GM12874 (cell line): ENCODE measurements at regions not wholly inside any gene's neighbourhood (a gene's known extent, or its start where the extent isn't known, plus 50 kb on each side); places are given as distances from the start of the nearest gene placed in this dataset.

Experiments used
- TF ChIP-seq, protein P1 (sequence below): IDR thresholded peaks from 2 replicates; pipeline ENCODE4 v1.5.1; 2011; ENCODE audit warnings: low read depth, mild to moderate bottlenecking, control low read depth, low read length, moderate library complexity; ENCODE audit not compliant: insufficient read depth

DNA sequence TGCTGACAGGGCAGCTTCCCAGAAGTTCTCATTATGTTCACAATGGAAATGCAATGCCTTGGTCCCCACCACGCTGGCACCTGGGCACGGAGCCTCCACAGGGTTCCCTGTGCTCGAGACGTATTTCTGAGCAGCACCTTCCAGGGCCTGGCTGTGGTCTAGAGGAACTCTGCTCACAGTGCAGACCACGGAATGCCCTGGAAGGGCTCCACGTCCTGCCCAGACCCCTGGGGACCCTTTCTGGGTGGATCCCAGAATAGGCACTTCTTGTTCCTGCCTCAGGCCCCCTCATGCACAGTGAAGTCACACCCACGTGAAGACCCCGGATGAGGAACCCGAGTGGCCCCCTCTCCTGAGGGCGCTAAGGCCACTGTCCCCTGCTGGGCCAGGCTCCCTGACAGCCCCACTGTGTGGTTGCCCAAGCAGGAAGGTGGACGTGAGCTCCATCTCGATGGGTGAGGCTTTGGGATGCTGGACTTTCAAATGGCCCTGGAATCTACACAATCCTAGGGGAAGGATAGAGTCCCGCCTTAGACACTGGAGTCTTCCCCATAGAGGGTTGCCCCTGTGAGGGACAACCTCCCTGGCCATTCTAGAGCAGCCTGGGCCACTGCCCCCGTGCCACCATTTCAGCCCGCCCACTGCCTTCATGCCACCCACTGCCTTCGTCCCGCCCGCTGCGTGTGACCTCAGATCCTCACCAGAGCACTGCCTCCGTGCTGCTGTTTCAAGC, 1106.8 kb downstream of the BRD1 start:
- TF ChIP-seq, protein P1, sequence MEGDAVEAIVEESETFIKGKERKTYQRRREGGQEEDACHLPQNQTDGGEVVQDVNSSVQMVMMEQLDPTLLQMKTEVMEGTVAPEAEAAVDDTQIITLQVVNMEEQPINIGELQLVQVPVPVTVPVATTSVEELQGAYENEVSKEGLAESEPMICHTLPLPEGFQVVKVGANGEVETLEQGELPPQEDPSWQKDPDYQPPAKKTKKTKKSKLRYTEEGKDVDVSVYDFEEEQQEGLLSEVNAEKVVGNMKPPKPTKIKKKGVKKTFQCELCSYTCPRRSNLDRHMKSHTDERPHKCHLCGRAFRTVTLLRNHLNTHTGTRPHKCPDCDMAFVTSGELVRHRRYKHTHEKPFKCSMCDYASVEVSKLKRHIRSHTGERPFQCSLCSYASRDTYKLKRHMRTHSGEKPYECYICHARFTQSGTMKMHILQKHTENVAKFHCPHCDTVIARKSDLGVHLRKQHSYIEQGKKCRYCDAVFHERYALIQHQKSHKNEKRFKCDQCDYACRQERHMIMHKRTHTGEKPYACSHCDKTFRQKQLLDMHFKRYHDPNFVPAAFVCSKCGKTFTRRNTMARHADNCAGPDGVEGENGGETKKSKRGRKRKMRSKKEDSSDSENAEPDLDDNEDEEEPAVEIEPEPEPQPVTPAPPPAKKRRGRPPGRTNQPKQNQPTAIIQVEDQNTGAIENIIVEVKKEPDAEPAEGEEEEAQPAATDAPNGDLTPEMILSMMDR = no peak

DNA sequence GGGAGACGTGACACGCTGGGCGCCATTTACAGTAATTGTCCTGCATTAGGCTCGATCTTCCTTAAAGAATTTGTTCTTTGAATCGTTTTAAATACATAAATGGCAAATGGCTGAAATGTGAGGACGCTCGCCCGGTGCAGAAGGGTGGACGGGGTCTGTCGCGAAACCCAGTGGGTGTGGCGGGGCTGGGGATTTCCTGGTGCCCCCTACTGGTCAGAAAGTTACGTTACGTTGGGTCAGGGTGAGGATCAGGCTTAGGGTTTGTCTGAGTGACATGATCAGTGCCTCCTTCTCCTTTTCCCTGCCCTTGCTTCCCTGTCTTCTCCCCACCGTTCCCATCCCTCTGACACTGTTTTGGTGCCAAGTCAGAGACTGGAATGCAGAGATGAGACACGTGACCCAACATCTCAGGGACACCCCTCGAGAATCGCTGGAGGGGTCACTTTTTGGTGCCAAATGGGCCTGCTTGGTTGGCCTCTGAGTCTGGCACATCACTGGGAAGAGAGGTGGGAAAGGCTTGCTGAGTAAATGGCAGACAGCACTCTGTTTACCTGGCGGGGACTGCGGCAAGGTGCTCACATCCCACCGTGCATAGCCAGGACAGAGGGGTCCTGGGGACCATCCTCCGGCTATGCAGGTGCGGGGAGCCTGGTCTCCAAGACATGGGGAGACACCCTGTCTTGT, 1107.6 kb downstream of the BRD1 start:
- TF ChIP-seq, protein P1 = no peak

DNA sequence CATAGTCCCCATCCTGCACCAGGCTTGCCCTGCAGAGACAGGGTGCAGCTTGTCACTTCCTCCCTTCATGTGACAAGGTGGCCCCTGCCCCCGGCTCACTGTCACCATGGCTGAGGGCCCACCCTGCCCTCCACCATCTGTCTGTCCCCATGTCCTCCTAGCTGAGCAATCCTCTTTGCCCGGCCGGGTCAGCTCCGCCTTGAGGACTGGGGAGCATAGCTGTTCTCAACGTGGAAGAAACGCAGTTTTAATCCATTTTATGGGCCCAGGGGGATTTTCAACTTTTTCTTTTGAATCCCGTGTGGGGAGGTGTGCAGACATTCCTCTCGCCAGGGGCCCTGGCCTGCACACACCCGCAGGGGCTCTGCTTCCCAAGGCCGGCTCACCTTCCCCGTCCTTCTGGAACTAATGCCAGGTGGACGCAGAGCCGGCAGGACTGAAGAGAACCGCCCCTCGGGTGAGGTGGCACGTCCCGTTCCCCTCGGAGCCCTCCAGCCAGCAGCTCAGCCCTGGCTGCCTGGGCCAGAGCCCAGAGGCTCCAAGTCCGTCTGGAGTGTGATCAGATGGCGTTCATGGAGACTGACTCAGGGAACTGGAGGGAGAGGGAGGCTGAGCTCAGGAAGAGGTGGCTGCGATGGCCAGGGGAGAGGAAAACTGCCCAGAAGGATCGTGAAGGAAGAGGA, 1108.7 kb downstream of the BRD1 start:
- TF ChIP-seq, protein P1 = no peak

DNA sequence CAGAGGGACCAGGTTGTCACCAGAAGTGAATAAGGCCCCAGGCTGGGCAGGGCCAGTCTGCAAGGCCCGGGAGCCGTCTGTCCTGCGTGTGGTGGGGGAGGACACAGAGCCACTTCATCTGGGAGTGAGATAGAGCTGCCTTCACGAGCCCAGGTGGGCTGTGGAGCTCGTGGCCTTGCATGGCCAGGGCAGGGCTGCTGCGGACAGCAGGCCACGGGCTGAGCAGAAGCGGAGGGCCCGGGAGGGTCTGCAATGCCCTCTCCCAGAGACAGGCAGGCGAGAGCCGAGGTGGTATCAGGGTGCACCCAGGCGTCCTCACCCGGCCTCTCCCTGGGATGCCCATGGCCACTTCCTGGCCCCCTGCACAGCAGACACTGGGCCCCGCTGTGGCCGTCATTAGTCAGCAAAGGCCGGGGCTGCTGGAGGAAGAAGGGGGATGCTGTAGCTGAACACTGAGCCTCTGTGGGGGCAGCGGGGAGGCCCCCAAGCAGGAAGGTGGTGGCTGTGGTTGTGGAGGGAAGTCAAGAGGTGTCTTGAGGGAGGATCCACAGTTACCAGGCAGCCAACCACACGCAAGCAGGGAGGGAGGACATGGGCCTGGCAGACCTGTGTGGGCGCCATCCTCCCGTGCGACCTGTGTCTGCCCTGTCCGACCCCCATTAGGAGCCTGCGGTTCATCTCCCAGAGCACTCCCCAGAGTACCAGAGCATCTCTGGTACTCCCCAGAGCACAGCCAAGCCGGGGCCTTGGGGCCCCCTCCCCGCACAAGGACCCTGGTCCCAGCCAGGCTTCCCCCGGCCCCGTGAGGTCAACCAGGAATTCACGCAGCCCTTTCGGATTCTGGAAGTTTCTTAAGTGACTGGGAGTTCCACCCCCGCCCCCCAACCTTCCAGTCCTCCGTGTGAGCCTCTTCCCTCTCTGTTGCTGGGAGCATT, 1109.5 kb downstream of the BRD1 start:
- TF ChIP-seq, protein P1 = no peak

DNA sequence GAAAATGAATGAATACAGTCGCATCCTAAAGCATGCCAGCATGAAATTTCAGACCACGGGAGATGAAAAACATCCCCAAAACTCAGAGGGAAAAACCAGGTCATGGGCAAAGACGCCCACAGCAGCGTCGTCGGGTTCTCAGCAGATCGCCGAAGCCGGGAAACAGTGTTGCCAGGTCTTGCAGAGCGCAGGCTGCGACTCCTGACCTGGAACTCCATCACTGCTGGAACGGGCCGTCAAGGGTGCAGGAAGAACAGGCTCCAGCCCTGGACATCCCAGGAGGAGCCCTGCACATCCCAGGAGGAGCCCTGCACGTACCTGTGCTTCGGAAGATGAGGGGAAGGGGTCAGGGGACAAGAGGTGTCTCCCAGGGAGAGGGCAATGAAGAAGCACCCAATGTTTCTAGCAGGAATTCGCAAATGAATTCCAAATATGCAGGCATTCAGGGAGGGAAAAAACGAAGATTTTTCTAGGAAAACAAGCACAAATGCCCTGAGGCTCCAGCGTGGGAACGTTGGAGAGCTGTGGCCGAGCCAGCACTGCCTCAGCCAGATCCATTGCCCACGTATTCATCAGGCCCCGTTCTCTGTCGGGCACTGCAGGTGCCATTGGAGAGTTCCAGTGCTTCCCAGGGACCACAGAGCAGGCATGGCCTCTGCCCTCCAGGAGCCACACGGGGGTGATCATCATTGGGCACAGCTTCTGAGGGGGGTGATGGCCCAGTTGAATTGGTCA, 1110.4 kb downstream of the BRD1 start:
- TF ChIP-seq, protein P1 = no peak

DNA sequence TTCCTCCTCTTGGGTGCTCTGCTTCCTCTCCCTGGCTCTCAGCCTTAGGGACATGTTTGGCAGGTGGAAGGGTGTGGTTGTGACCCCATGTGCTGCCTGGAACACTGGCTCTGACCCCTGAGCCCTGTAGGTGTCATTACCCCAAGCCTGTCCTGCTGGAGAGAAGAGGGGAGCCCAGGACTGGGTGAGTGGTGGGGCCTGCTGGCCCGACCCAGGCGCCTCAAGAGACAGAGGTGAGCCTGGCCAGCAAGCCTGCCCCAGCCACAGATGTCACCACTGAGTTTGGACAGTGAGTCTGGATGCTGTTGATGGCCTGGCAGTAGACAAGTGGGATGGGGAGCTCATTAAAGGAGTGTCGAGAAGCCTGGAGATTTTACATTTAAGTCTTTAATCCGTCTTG, 1112.2 kb downstream of the BRD1 start:
- TF ChIP-seq, protein P1 = no peak
